Breast epithelium (tissue), 3 donors: ENCODE measurements at regions not wholly inside any gene's neighbourhood (a gene's known extent, or its start where the extent isn't known, plus 50 kb on each side); places are given as distances from the start of the nearest gene placed in this dataset.

Experiments used
- CTCF ChIP-seq, 3 donors: fragments of 450-650 bp; IDR thresholded peaks; one replicate each; pipeline ENCODE4 v1.5.1; 2016 to 2017; ENCODE audit warnings: antibody characterized with exemption in 3 of 3, mild to moderate bottlenecking in 3 of 3, moderate library complexity in 3 of 3
- POLR2A ChIP-seq: fragments of 450-650 bp; IDR thresholded peaks from one replicate; pipeline ENCODE4 v1.6.1; 2016; ENCODE audit warnings: antibody characterized with exemption, mild to moderate bottlenecking, moderate library complexity
- POLR2AphosphoS5 ChIP-seq, 3 donors: sonication (generic); formaldehyde crosslinking; IDR thresholded peaks; one replicate each; pipeline ENCODE4 v1.6.1; 2017; ENCODE audit warnings: antibody characterized with exemption in 3 of 3

GRCh38 chr10:65083222-65083621 lies 1562.0 kb downstream of the REEP3 start:
- TF ChIP-seq CTCF (IDR thresholded peaks at IDR 0.05) = no peak
- TF ChIP-seq POLR2A = no peak
- no peak for TF ChIP-seq POLR2AphosphoS5 (IDR thresholded peaks at IDR 0.05)
